Stimulated activated CD4-positive, alpha-beta T cell treated with anti-CD3 and anti-CD28 coated beads, Interleukin-4, amount 100 ng/mL, for 24 hours (primary cell): ENCODE measurements at regions not wholly inside any gene's neighbourhood (a gene's known extent, or its start where the extent isn't known, plus 50 kb on each side); places are given as distances from the start of the nearest gene placed in this dataset.
"Not testable (repeated sequence)": the region's sequence is repeated elsewhere in the genome, so short reads cannot be mapped to it uniquely, and the experiment has no call there.

Experiments
- DNase-seq: peaks from one replicate; pipeline ENCODE4 v3.0.0-alpha.2; 2020

GRCh38 chr2:180596453-180596852 is 384.0 kb upstream of the UBE2E3 start:
- DNase-seq, result no peak

GRCh38 chr2:180591947-180592346 is 388.5 kb upstream of the UBE2E3 start:
- no peak for DNase-seq

GRCh38 chr2:180591093-180591781 is 389.2 kb upstream of the UBE2E3 start:
- DNase-seq, result not testable (repeated sequence)

- DNase-seq, result no peak
Measured at GRCh38 chr2:180583441-180584140, 396.8 kb upstream of the UBE2E3 start.

DNA sequence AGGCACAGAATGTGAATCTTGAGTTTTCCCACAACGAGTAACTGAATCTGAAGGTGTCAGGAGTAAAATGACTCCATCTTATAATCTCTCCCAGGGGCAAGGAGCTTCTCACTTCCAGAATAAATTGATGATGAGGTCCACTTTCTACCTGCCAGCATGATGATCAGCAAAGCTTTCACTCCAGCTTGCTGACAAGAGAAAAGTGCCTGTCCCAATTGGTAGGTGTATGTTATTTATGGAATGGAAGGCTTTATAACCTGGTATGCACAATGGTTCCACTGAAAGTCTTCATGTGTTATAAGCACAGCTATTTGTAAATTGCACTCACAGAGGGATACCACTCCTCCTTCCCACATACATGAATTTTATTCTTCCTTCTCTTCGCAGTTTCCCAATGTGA is 401.0 kb upstream of the UBE2E3 start:
- DNase-seq, result no peak

DNA sequence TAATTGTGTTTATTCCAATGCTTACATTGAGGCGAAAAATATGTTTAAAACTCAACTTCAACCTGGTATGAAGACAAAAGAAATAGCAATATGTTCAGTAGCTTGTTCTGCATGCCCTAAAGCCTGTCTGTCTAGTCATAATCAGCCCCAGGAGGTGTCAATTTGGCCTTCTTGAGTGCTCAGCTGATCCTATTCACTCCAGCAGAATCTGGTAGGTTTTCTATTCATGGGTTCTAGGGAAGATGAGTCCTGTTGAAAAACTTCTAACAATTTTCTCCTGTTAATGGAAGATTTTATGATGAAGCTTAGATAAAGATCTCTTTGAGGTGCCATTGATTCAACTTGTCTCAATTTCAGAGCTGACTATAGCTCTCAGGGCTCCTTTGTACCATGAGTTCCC is 402.0 kb upstream of the UBE2E3 start:
- no peak for DNase-seq

DNA sequence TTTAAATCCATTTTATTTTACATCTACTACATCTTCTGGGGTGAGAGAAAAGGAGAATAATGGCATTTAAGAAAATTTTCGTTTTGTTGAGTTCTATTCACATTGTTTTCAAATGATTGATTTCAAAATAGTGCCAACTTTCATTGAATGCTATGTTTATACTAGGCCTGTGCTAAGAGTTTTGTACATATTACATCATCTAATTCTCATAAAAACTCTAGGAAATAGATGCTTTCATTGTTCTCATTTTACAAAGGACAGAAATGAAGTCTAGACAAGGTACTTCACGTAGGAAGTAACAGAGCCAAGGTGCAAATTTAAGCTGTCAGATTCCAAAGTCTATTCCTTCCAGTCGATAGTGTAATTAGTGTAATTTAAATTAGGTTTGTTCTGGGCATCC is 402.8 kb upstream of the UBE2E3 start:
- DNase-seq, result no peak

DNA sequence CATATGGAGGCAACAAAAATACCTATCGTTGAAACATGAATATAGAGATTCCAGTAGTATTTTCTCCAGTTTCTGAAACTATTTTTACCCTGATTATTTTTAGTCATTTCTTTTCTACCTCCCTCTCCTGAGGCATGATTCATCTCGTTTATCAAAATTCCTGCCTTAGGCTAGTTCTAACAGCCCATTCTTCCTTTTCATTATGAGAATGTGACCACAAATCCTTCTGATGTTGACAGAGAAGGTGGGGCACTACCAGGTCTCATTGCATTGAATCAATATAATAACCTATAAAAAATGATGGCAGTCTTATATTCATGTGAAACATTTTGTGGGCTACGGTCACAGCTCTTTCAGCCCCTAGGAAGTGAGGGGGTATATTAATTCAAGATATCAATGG is 406.5 kb upstream of the UBE2E3 start:
- DNase-seq, result no peak

DNA sequence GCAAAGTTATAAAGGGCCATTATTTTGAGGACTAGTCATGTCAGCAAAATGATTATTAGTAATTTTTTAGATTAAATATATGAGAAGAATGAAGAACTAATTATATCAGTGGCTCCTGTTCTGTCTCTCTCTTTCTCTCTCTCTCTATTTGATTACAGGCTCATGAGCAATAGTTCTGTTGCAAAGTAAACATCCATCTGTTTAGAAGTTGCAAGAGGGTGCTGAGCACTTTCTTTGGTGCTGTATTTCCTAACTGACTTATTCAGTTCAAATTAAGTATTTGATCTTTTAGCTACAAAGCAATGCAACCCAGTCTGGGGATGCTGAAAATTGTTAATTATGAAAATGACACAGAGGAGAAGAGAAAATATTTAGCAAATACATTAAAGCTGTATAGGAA is 408.1 kb upstream of the UBE2E3 start:
- no peak for DNase-seq

GRCh38 chr2:180571559-180571958 is 408.8 kb upstream of the UBE2E3 start:
- DNase-seq, result no peak

DNA sequence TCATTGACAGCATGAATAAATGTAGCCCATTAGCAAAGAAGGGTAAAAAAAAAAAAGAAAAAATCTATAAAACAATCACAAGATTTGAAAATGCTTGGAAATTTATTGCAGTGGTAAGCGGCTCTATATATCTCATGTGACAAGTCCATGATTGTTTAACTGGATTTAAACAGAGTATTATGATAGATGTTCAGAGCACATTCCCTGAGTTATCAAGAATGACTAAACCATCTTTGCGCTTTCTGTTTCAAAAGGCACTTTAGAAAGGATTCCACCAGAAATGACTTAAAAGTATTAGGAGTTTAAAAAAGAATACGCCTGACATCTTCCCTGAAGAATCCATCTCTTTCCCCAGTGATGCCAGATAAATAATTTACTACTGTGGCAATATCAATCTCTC is 409.5 kb upstream of the UBE2E3 start:
- no peak for DNase-seq

- no peak for DNase-seq
Measured at GRCh38 chr2:180564051-180564450, 416.4 kb upstream of the UBE2E3 start.

GRCh38 chr2:180562378-180562777 is 418.0 kb upstream of the UBE2E3 start:
- no peak for DNase-seq

DNA sequence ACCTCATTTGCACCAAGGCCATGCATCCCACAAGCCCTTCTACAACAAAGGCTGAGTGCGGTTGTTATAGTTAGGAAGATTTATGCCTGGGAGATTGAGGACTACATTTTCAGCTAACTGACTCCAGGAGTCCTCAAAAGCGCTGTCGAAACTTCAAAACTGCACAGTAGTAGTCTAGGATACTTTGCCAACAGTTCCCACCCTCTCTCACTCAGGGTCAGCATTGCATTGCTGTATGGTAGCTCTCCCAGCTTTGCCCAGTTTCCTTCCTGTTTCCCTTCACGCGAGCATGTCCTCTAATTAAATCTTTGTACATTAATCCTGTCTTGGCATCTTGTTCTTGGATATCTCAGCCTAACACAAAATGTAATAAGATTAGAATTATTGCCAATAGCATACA is 420.6 kb upstream of the UBE2E3 start:
- no peak for DNase-seq

GRCh38 chr2:180559038-180559437 is 421.4 kb upstream of the UBE2E3 start:
- DNase-seq, result no peak

DNA sequence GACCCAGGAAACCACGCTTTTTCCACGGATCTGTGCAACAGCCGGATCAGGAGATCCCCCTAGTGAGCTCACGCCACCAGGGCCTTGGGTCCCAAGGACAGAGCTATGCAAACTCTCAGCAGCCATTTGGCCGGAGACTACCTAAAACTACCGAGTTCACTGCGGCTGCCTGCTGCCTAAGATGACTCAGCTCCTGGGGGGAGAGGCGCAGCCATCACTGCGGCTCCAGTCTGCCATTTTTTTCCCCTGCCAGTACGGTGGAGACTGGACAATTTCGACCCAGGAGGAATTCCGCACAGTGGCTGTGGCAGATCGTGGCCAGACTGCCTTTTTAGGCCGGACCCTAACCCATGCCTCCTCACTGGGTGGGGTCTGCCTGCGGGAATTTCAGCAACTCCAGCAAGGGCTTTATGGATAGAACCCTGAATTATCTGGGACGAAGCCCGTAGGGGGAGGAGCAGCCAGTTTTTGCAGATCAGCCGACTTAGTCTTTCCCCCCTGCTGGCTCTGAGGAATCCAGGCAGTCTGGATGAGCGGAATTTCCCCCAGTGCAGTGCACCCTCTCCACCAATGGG is 424.9 kb upstream of the UBE2E3 start:
- no peak for DNase-seq

DNA sequence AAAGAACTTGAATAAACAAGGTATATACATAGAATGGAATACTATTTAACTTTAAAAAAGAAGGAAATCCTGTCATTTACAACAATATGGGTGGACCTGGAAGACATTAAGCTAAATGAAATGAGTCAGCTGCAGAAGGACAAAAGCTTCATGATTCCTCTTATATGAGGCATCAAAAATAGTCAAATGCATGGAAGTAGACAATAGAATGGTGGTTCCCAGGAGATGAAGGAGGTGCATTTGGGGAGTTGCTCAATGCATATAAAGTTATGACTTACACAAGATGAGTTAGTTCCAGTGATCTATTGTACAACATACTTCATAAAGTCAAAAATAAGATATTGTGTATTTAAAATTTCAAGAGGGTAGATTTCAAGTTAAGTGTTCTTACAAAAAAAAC is 426.1 kb upstream of the UBE2E3 start:
- DNase-seq, result no peak

GRCh38 chr2:180553094-180553715 is 427.2 kb upstream of the UBE2E3 start:
- DNase-seq, result no peak

GRCh38 chr2:180542511-180542910 is 437.9 kb upstream of the UBE2E3 start:
- DNase-seq, result no peak

- no peak for DNase-seq
Measured at GRCh38 chr2:180540761-180541160, 439.6 kb upstream of the UBE2E3 start.

DNA sequence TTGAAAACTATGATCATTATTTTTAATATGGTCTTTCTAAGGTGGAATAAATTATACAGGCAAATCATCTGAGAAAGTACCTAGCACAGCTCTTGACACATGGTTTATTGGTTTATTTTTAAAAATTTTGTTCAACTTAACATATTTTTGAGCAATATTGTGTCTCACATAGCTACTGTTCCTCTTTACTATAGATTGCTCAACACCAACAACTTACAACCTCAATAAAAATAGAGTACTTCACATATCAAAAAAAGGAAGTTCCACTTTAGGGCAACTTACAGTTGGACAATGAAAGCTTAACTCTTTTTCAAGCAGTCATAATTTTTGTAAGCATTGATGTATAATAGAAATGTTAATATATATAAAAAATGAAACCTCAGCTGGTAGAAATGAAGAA is 440.9 kb upstream of the UBE2E3 start:
- DNase-seq, result no peak

GRCh38 chr2:180535289-180535688 is 445.1 kb upstream of the UBE2E3 start:
- DNase-seq, result no peak

DNA sequence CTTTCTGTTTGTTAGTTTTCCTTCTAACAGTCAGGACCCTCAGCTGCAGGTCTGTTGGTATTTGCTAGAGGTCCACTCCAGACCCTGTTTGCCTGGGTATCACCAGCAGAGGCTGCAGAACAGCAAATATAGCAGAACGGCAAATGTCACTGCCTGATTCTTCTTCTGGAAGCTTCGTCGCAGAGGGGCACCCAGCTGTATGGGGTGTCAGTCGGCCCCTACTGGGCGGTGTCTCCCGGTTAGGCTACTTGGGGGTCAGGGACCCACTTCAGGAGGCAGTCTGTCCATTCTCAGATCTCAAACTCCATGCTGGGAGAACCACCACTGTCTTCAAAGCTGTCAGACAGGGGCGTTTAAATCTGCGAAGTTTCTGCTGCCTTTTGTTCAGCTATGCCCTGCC is 448.6 kb upstream of the UBE2E3 start:
- not testable (repeated sequence) for DNase-seq

DNA sequence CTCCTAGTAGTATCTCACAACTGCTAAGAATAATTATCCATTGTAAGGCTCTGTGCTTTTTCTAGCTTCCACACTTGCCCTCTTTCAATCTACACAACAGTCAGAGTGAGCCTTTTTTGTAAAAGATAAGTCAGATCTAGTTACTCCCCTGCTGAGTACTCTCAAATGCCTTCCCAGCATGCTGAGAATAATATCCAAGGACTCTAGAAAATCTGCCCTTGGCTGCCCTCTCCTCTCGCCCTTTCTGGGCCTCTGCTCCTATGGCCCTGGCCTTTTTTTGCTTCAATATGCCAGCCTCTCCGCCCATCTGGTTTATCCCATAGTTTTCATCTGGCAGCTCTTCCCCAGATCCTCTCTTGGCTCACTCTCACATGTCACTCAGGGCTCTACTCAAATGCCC is 455.9 kb upstream of the UBE2E3 start:
- no peak for DNase-seq
